HEK293T (cell line): ENCODE measurements at regions not wholly inside any gene's neighbourhood (a gene's known extent, or its start where the extent isn't known, plus 50 kb on each side); places are given as distances from the start of the nearest gene placed in this dataset.

Experiments
- ARNT ChIP-seq: fragments of 450-650 bp; IDR thresholded peaks from 2 replicates; pipeline ENCODE4 v1.6.1; 2017; ENCODE audit warnings: mild to moderate bottlenecking
- BHLHE40 ChIP-seq: fragments of 450-650 bp; IDR thresholded peaks from 2 replicates; pipeline ENCODE4 v1.6.1; 2016; ENCODE audit warnings: mild to moderate bottlenecking, moderate library complexity, borderline replicate concordance
- CTBP1 ChIP-seq: fragments of 450-650 bp; IDR thresholded peaks from 2 replicates; pipeline ENCODE4 v1.6.1; 2016; ENCODE audit warnings: borderline replicate concordance
- ELF4 ChIP-seq: fragments of 450-650 bp; IDR thresholded peaks from 2 replicates; pipeline ENCODE4 v1.6.1; 2017; ENCODE audit warnings: antibody characterized with exemption
- FOXA1 ChIP-seq: fragments of 450-650 bp; IDR thresholded peaks from 2 replicates; pipeline ENCODE4 v1.6.1; 2016; ENCODE audit warnings: mild to moderate bottlenecking
- HDGF ChIP-seq: fragments of 450-650 bp; IDR thresholded peaks from 2 replicates; pipeline ENCODE4 v1.6.1; 2017; ENCODE audit warnings: antibody characterized with exemption, borderline replicate concordance
- L3MBTL2 ChIP-seq: fragments of 450-650 bp; conservative IDR thresholded peaks from 2 replicates; pipeline ENCODE4 v1.6.1; 2016; ENCODE audit warnings: mild to moderate bottlenecking
- NFRKB ChIP-seq: fragments of 450-650 bp; IDR thresholded peaks from 2 replicates; pipeline ENCODE4 v1.6.1; 2016; ENCODE audit warnings: mild to moderate bottlenecking, moderate library complexity
- SP1 ChIP-seq: fragments of 450-650 bp; IDR thresholded peaks from 2 replicates; pipeline ENCODE4 v1.6.1; 2017
- SUZ12 ChIP-seq: fragments of 450-650 bp; IDR thresholded peaks from 2 replicates; pipeline ENCODE4 v1.6.1; 2016; ENCODE audit warnings: mild to moderate bottlenecking
- ZNF384 ChIP-seq: fragments of 450-650 bp; IDR thresholded peaks from 2 replicates; pipeline ENCODE4 v1.6.1; 2016

GRCh38 chr15:70149667-70150404 lies 52.1 kb upstream of the TLE3 start:
- TF ChIP-seq NFRKB: no peak
- TF ChIP-seq CTBP1: no peak
- TF ChIP-seq ZNF384: no peak
- TF ChIP-seq SP1: no peak
- no peak for TF ChIP-seq HDGF
- TF ChIP-seq ELF4: no peak
- no peak for TF ChIP-seq SUZ12
- no peak for TF ChIP-seq BHLHE40
- no peak for TF ChIP-seq FOXA1
- no peak for TF ChIP-seq ARNT
- no peak for TF ChIP-seq L3MBTL2
